GM19463 (cell line): ENCODE measurements at regions not wholly inside any gene's neighbourhood (a gene's known extent, or its start where the extent isn't known, plus 50 kb on each side); places are given as distances from the start of the nearest gene placed in this dataset.

ENCODE experiments used
- ATAC-seq: cut with Tn5 transposase; IDR thresholded peaks from one replicate; pipeline ENCODE4 v1.9.1; 2021; ENCODE audit warnings: mild to moderate bottlenecking, moderate library complexity; ENCODE audit not compliant: unreplicated experiment

DNA sequence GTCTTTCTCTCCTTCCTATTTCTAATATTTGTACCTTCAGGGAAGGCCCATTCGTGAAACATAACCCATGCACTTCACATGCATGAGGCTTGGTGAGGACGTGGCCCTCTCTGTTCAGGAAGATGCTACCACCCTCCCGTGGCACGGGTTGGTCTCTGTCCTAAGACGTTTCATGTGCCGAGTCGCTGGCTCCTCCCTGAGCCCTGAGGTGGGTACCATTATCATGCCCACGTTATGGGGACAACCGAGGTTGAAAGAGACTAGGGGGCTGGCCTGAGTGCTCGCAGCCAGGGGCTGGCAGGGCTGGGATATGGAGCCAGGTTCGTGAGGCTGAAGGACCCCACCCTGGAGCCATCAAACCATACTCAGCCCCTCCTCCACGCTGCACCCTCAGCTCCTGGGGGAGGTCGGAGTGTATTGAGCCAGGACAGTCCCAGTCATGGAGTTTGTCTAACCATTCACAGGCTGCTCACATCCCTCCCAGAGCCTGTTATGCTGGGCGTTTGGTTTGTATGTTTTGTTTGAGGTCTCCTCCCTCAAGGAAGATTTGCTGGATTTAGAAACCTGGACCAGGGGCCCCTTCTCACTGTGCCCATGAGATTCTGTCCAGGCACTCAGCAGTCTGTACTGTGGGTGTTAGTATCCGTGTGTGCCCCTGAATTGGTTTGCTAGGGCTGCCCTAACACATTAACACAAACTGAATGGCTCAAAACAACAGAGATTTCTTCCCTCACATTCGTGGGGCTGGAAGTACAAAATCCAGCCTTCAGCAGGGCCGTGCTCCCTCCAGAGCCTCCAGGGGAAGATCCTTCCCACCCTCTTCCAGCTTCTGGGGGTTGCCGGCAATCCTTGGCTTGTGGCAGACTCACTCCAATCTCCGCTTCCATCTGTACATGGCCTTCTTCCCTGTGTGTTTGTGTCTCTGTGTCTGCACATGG, 88.3 kb downstream of the ANKRD60 start:
- no peak for ATAC-seq

DNA sequence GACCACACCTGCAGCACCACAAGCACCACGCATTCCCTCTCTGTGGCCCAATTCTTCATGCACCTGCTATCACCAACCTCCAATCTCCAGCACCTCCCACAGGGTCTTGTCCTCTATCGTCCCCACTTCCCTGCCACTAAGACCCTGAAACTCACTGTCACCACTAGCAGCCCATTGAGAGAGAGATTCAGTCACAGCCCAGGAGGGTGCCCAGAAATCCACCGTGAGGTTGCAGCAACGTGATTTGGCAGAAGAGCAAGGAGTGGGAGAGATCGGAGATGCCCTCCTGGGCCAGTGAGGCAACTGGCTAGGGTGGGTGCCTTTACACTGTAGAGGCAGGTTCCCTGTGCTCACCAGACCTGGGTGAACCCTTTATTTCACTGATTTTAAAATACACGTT, 90.1 kb downstream of the ANKRD60 start:
- no peak for ATAC-seq

DNA sequence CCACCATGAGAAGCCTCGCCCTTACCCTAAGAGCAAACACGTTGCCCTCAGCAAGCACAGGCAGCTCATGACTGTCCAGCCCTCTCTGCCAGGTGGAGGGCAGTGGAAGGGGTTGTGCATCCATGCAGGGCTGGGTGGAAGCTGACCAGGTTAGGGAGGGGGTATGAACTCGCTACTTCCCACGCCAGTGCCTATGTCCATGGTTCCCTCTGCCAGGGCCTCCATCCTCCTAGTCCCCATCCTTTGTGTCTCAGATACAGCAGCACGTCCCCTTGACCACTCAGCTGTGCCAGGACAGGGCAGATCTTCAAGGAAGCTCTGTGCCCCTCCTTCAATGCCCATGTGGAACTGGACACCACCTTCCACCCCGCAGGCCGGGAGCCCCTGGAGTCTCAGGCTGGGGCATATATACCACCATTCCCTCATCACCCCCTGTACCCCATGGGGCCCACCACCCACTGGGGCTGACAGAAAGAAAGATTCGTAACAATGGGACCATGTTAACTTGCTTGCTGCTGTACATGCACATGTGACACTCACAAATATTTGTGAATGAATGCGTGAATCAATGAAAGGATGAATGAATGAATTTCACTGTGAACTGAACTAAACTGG, 90.7 kb downstream of the ANKRD60 start:
- no peak for ATAC-seq

DNA sequence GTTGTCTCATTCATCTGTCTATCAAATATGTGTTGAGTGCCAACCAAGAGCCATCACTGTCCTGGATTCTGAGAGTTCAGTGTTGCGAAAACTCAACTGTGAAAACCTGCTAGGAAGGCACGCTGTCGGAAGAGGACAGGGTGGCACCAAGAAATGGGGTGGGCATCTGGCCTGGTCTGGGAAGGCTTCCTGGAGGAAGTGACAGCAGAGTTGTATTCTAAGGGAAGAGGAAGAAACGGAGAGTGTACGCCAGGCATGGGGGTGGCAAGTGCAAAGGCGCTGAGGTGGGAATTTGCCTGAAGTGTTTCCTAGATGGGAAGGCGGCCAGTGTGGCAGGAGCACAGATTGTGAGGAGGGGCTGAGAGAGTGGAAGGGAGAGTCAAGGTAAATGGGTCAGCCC, 91.2 kb downstream of the ANKRD60 start:
- ATAC-seq = no peak

DNA sequence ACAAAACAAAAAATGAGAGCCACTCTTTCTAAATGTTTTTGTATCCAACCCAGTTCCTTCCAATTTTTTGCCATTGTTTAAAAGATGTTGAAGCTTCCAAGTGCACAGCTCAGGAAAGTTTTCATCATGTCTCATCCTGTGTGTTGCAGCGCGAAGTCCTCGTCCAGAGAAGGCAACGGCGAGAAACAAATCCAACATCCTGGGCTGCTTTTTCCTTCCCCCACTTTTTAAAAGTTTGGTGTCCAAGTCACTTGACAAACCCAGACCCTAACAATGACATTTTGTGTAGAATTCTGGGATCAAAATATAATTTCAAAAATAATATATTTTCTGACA, 92.3 kb downstream of the ANKRD60 start:
- no peak for ATAC-seq

DNA sequence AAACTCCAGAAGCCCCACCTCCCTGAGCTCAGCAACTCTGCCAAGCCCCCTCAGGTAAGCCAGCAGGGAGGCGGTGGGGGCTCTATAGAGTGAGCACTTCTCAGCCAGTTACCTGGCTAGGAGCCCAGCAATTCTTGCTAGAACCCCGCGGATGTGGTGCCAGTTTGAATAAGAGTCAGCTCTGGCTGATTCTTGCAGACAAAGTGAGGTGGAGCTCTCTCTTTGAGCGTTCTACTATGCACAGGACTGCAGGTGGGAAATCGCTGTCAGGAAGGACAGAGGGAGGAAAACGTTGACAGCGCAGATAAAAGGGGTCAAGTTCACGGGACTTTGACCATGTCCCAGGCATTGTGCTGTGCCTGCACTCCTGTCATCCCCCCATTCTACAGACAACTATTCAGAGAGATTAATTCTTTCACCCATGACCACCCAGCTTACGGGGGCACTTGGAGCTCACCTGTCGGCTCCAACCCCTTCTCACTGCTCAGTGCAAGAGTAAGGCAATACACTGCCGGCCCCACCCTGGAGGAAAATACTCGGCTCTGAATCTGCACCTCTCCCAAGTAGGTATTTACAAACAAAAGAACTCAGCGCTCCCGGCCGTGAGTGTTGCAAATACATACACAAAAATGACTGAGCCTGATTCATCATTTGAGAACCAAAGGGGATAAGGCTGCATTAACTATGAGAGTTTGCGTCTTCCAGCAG, 92.9 kb downstream of the ANKRD60 start:
- ATAC-seq = no peak

DNA sequence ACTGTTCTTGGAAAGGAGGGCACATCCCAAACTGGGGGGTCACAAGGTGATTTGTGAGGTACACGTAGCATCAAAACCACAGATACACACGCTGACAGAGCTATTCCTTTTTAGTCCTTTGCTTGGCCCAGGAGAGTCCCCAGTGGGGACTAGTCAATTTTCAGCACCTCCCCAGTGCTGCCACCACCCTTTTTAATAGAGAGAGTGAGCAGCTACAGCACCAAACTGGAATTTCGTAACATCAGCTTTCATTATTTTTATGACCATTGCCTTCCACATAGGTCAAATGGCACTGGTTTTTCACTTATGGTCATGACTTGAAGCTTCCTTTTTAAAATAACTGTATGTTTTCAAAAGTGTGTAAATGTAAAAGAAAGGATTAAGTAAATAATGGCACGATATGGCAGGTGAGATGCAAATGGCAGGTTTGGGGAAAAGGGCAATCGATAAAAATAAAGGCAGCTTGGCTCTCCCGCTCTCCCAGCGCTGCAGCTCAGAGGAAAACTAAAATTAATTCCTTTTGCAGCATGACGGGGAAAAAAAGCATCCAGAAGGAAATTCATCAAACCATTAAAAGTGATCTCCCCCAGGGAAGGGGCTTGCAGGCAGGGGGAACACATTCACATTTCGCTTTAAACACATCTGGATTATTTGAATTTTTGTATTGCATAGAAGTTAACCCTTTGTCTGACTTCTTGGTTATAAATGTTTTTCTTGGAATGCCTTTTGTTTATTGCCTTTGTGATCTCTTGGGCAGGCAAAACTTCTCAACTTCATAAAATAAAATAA, 95.2 kb downstream of the ANKRD60 start:
- ATAC-seq = no peak

DNA sequence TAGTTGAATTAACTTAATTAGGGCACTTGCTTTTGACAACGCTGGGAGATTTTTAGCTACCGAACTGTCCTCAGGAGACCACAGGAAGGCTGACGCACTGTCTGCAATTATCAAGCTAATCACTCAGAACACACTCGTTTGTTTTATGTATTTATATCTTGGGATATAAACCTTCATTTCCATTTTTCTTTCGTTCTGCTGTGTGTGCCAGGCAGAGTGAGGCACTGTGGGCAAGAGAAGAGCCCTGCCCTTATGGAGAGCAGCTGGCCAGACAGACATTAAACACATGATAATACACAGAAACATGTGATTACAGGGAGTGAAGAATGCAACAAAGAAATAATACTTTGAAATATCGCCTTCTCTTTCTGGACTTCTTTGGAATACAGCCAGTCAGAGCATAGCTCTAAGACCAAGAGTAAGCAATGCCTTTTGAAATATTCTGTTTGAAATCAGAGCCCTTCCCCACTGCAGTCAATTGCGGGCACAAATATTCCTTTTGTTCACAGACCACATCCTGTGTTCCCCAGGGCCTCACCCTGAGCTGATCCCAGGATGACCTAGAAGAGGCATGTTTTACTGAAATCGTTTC, 96.8 kb downstream of the ANKRD60 start:
- ATAC-seq = no peak

DNA sequence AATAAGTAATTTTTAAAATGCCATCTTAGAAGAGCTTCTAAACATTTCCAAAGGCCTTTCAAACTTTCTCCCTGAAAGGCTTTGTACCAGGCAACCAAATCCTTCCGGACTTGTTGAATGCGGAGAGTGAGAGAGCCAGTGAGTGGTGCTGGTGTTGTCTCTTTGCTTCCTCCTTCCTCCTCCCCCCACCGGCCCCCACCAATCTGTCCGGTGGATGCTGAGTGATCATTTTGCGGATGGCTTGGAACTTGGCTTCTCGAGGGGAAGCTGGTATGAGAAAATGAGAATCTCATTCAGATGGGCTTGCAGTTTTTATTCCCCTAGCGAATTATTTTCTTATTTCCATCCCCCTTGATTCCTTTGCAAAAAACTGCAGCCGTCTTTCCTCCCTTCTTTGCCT, 97.3 kb downstream of the ANKRD60 start:
- ATAC-seq = no peak

DNA sequence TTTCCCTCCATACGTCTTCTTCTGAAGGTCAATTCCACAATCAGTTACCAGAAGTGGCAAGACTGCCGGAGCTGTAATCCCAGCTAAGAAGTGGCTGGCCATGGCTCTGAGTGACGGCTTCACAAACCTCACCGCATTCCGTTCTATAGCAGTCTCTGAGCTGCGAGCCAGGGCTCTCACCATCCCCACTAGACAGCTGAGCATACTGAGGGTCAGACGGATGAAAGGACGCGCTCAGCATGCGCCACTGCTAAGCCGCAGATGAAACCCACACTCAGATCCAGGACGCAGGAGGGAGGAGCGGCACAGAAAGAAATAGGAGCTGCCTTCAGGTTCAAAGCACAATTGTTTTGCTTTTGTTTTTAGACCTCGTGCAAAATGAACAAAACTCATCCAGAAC, 97.9 kb downstream of the ANKRD60 start:
- ATAC-seq = no peak

DNA sequence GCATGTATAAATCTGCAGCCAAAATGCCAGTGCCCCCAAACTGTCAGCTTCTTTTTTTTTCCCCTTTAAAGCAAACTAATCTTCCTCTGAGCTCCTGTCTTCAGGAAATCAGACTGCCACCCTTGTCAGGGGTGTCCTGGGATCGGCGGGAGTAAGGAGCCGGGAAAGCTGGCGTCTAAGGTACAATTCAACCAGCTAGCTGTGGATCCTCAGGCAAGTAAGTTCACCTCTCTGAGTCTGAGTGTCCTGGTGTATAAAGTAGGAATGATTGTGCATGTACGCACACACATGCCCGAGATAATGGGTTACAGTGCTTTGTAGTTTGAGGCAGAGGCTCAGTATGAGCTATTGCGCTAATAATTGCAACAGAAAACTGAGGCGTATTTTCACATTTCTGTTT, 98.3 kb downstream of the ANKRD60 start:
- no peak for ATAC-seq

DNA sequence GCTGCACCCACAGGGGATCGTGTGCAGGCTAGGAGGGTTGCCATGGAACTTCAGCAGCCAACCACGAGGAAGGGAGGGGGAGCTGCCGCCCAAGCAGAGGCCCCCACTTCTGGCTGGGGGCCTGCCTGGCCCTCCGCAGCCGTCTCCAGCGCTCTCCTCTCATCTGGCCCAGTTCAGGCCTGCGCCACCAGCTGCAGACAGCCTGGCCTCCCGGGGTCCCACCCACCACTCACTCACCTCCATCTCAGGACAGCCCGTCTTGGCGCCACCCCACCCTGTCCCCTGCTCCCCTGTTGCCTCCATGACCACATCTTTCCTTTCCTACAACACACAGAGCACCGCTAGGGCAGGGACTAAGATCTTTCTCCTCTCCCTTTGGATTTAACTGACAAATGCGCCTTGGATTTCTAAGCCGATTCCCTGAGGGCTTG, 98.7 kb downstream of the ANKRD60 start:
- ATAC-seq = no peak

DNA sequence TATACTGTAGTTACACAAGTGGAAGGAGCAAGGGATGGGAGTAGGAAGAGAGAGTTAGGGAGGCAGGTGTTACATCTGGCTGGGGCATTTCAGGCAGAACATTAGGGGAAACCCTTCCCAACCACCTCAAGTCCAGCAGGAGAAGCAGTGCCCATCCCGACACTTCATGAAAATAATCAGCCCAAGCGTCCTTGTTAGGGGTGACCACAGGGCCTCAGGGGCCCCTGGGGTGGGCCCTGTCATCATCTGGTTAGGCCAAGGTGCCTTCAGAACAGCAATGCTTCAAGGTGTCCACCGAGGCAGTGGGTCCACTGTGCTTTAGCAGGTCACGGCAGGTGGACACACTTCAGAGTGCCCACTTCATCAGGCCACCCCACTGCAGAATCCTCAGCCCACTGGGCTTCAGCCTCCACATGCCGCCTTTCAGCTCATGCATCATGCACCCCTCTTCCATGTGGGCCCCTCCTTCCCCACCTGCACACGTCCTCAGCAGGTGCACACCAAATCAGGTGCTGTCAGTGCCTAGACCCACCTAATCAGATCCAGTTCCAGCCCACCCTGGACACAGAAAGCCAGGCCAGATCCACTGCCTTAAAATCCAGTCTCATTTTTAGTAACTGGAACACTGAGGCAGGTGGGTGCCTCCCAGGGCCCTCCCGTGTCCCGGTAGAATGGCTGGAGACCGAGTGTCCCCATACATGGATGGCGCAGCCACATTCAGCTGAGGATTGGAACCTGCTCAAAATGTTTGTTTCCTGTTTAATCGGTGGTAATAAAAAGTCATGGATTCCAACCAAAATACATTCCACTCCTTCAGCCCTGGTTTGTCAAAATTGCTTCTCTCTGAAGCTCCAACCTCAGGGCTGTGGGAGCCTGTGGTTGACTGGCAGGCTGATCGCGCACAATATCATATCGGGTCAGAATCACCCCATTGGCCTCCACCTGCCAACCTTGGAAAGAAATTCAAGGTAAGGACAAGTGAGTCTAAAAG, 99.5 kb downstream of the ANKRD60 start:
- no peak for ATAC-seq

DNA sequence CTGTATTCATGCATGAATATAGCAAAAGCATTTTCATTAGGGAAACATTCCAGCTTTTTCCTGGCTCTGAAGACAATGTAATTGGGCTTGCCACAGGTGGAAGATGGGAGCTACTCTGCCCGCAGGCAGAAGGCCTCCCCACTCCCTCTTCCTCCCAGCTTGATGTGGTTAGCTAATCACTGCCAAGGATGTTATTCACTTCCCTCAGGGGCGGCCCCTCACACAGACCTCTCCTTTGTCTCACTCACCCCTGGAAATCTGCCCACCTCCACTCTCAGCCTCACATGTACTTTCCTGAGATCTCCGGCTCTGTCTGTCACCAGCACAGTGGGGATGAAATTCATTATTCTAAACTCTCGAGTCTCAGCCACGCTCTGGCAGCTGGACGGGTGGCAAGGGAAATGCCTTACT, 100.7 kb downstream of the ANKRD60 start:
- ATAC-seq = no peak

DNA sequence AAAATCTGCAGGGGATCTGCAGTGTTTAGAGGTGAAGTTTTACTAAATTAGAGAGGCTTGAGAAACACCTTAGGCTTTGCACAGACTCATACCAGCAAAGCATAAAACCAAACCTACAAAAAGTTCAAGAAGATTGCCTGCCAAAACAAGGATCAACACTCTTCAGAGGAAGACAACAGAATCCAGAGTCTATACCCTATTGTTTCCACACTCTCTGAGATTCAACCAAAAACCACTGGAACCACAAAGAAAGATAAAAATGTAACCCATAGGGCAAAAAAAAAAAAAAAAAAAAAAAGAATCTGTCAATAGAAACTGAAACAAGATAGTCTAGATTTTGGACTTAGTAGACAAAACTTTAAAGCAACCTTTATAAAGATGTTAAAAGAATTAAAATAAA, 102.7 kb downstream of the ANKRD60 start:
- no peak for ATAC-seq

DNA sequence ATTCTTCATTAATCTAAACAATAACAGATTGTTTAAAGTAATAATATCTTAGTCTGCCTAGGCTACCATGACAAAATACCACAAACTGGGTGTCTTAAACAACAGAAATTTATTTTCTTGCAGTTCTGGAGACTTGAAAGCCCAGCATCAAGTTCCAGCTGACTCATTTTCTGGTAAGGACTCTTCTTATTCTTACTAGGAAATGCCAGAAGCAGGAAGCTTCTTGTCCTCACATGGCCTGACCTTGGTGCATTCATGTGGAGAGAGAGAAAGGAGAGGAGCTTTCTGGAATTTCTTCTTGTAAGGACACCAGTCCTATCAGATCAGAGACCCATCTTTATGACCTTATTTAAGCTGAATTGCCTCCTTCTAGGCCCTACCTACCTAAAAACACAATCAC, 110.5 kb downstream of the ANKRD60 start:
- ATAC-seq = no peak

DNA sequence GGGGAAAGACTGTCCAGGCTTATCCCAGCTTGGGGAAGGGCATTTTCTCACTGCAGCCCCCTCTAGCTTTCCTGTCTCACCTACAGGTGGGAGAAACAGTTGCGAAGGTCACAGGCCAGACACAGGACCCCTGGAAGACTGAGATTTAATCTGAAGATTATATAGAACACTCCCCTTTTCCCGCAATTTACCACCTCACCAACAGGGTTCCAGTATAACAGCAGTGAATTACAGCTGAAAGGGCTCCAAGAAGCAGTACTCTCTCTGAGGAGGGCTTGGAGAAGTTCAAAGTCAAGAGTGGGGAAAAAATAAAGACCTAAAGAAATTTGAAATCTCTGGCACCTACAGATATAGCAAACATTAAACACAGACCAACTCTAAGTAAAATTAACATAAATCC, 111.9 kb downstream of the ANKRD60 start:
- ATAC-seq = no peak

DNA sequence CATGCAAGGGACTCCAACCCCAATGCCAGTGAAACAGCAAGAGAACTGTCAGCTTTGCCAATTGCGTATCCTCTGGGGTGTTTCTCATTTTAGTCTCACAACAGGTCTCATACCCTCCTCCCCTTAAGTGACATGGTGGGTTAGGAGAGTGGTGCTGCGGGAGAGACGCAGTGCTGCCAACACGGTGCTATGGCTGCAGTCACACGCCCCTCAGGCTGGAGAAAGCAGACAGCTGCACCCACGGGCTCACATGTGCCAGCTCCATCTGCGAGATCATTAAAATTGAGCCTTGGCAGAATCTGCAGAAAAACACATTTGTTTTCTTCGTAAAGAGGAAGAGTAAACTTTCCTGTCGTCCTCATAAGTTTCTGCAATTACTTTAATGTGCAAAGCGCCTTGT, 114.7 kb downstream of the ANKRD60 start:
- ATAC-seq = no peak

DNA sequence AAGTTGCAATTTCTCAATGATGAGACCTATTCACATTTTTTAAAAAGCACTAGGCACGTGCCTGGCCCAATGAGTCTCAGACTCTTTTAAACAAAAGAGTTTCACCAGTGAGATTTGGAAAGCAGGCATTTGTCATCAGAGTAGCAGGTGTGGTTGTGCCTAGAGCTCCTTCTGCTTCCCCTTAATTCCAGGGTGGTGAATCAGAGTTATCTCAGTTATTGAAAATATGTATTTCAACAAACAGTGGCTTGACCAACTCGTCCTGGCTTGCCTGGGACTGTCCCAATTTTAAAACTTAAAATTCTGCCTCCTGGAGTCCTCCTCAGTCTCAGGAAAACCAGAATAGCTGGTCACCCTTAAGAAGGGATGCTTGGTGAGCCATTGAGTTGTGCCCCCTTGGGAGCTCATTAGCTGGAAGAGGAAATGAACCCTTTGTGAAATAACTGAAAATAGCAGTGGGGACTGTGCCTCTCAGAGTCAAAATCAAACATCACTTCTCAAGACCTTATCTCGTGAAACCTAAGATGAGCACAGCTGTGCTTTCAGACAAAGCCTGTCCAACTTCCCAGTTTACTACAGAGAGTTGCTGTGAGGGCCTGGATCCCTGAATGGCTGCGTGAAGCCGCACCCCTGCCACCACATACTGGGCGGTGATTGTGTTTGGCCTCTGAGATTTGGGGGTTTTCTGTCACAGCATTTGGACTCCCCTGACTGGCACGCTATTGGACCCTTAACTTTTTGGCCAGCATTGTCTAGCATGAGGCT, 116.3 kb downstream of the ANKRD60 start:
- ATAC-seq = no peak
